ENCODE measurements at regions not wholly inside any gene's neighbourhood (a gene's known extent, or its start where the extent isn't known, plus 50 kb on each side); places are given as distances from the start of the nearest gene placed in this dataset.

- POLR2A ChIA-PET, result no interaction called here
- no peak for DNase-seq (ENCODE audit: extremely low spot score)
- TF ChIP-seq CTCF (IDR thresholded peaks at IDR 0.05; ENCODE audit: control extremely low read depth, extremely low read depth, low read depth, missing control alignments), result no peak
- CTCF ChIA-PET, result no interaction called here
Observed at GRCh38 chr2:8006181-8006580, 675.7 kb upstream of the ID2 start.

- DNase-seq (ENCODE audit: extremely low spot score), result no peak
- ChIA-PET CTCF (interaction anchor here (0.7 to 1.0 kb wide), 2 partner anchors 9 to 16 kb away, joined by 3 read pairs; no protein-coding TSS in a partner anchor), POLR2A (no interaction called here)
- no peak for TF ChIP-seq CTCF (IDR thresholded peaks at IDR 0.05; ENCODE audit: control extremely low read depth, extremely low read depth, low read depth, missing control alignments)
Observed at GRCh38 chr2:8006626-8007025, 675.2 kb upstream of the ID2 start.

DNA sequence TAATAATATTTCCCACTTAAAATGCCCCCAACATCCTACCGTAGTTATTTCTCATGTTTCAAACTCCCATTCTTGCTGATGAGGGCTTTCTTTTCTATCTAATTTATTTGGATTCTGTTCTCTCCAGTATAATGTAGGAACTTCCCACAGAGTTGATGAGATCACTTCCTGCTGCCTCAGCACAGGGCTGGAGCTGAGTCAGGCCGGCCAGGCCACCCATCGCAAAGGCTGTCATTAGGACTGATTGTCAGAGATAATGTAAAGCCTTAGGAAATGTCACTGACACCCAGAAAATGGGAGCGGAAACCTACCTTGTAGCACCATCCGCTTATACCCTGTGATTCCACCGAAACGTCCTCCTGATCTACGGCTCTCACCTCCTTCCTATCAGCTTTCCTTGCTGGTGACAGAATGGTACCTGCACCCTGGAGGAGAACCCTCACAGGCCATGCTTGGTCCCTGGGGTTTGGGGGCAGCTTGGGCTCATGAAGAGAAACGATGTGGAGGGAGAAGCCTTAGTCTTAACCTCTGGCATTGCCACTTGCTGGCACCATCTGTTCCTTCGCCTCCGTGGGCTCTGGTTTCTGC, 672.8 kb upstream of the ID2 start:
- no peak for TF ChIP-seq CTCF (IDR thresholded peaks at IDR 0.05; ENCODE audit: control extremely low read depth, extremely low read depth, low read depth, missing control alignments)
- ChIA-PET POLR2A (no interaction called here), CTCF (no interaction called here)
- no peak for DNase-seq (ENCODE audit: extremely low spot score)

- CTCF ChIA-PET, result interaction anchor here (0.6 to 1.6 kb wide), 3 partner anchors 9 to 25 kb away, joined by 3 read pairs; no protein-coding TSS in a partner anchor
- no peak for DNase-seq (ENCODE audit: extremely low spot score)
- POLR2A ChIA-PET, result interaction anchor here (0.6 kb wide), 1 partner anchor 131 kb away, joined by 3 read pairs; no protein-coding TSS in a partner anchor
- TF ChIP-seq CTCF (IDR thresholded peaks at IDR 0.05; ENCODE audit: control extremely low read depth, extremely low read depth, low read depth, missing control alignments), result no peak
Observed at GRCh38 chr2:8015848-8016600, 665.8 kb upstream of the ID2 start.

GRCh38 chr2:8016688-8017087, 665.2 kb upstream of the ID2 start:
- POLR2A ChIA-PET, result no interaction called here
- no peak for DNase-seq (ENCODE audit: extremely low spot score)
- TF ChIP-seq CTCF (IDR thresholded peaks at IDR 0.05; ENCODE audit: control extremely low read depth, extremely low read depth, low read depth, missing control alignments), result no peak
- CTCF ChIA-PET, result interaction anchor here (1.6 kb wide), 1 partner anchor 17 kb away, joined by 3 read pairs; no protein-coding TSS in a partner anchor

- DNase-seq (ENCODE audit: extremely low spot score), result no peak
- ChIA-PET POLR2A (no interaction called here), CTCF (no interaction called here)
- no peak for TF ChIP-seq CTCF (IDR thresholded peaks at IDR 0.05; ENCODE audit: control extremely low read depth, extremely low read depth, low read depth, missing control alignments)
Observed at GRCh38 chr2:8018956-8019355, 662.9 kb upstream of the ID2 start.
